NCI-H1048 (cell line): ENCODE measurements at regions not wholly inside any gene's neighbourhood (a gene's known extent, or its start where the extent isn't known, plus 50 kb on each side); places are given as distances from the start of the nearest gene placed in this dataset.

ENCODE experiments used
- DNase-seq: peaks from one replicate; lab custom pipeline; 2025; lab: John Stamatoyannopoulos, UW

- no peak for DNase-seq
These were observed 188.3 kb downstream of the GADD45G start for GRCh38 chr9:89793124-89793495.

GRCh38 chr9:89793551-89793950 lies 188.7 kb downstream of the GADD45G start:
- no peak for DNase-seq

GRCh38 chr9:89794918-89795317 lies 190.1 kb downstream of the GADD45G start:
- no peak for DNase-seq

- DNase-seq: no peak
These were observed 190.9 kb downstream of the GADD45G start for GRCh38 chr9:89795538-89796195.

- no peak for DNase-seq
These were observed 191.8 kb downstream of the GADD45G start for GRCh38 chr9:89796606-89797005.

GRCh38 chr9:89797255-89797654 lies 192.4 kb downstream of the GADD45G start:
- DNase-seq: no peak

GRCh38 chr9:89797937-89798455 lies 193.2 kb downstream of the GADD45G start:
- no peak for DNase-seq

- no peak for DNase-seq
These were observed 193.8 kb downstream of the GADD45G start for GRCh38 chr9:89798547-89799120.

GRCh38 chr9:89799221-89799620 lies 194.4 kb downstream of the GADD45G start:
- DNase-seq: no peak

- DNase-seq: no peak
These were observed 195.0 kb downstream of the GADD45G start for GRCh38 chr9:89799766-89800165.

GRCh38 chr9:89801341-89801740 lies 196.5 kb downstream of the GADD45G start:
- DNase-seq: no peak

- DNase-seq: no peak
These were observed 197.2 kb downstream of the GADD45G start for GRCh38 chr9:89801742-89802670.

- DNase-seq: no peak
These were observed 198.1 kb downstream of the GADD45G start for GRCh38 chr9:89802781-89803355.

- DNase-seq: no peak
These were observed 198.6 kb downstream of the GADD45G start for GRCh38 chr9:89803403-89803802.

- no peak for DNase-seq
These were observed 200.1 kb downstream of the GADD45G start for GRCh38 chr9:89804766-89805531.

- no peak for DNase-seq
These were observed 200.9 kb downstream of the GADD45G start for GRCh38 chr9:89805571-89806292.

- DNase-seq: no peak
These were observed 201.7 kb downstream of the GADD45G start for GRCh38 chr9:89806371-89807100.

GRCh38 chr9:89807101-89807395 lies 202.2 kb downstream of the GADD45G start:
- no peak for DNase-seq

GRCh38 chr9:89807682-89808075 lies 202.9 kb downstream of the GADD45G start:
- DNase-seq: no peak

GRCh38 chr9:89808076-89808755 lies 203.4 kb downstream of the GADD45G start:
- no peak for DNase-seq
